DMS79 treated with DMSO at 0.1 percent for 48 hours (cell line): ENCODE measurements at regions not wholly inside any gene's neighbourhood (a gene's known extent, or its start where the extent isn't known, plus 50 kb on each side); places are given as distances from the start of the nearest gene placed in this dataset.

ENCODE experiments used
- DNase-seq: peaks from one replicate; lab custom pipeline; 2025; lab: John Stamatoyannopoulos, UW

DNA sequence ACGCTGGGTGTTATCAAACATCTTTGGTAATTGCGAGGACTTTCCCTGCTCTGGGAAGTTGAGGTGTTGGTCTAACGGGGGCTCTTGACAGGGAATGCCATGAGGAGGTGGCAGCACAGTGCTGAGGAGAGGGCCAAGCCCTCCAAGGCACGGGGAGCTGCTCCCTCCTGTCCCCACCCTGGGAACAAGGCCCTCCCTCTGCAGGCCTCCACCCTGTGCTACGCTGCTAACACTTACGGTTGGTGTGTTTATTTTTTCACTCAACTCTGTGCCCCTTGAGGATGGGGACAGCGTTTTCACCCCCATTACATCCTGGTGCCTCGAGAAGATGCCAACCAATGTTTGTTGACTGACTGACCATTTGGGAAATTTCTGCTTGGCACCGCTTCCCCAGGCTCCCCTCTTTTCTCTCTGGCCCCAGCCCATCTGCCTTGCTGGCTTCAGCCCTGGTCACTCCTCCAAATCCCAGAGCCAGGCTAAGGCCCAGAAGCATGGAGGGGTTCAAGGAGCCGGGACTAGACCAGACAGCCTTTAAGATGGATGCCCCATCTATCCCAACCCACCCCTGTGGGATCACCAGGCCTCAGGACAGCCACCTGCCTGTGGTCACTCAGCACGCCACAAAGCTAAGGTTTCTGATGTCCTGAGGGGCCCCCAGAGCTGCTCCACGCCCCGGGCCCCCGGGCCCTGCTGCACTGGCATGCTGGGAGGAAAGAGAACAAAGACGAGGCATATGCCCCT lies 125.7 kb downstream of the BARX1 start:
- DNase-seq: no peak

DNA sequence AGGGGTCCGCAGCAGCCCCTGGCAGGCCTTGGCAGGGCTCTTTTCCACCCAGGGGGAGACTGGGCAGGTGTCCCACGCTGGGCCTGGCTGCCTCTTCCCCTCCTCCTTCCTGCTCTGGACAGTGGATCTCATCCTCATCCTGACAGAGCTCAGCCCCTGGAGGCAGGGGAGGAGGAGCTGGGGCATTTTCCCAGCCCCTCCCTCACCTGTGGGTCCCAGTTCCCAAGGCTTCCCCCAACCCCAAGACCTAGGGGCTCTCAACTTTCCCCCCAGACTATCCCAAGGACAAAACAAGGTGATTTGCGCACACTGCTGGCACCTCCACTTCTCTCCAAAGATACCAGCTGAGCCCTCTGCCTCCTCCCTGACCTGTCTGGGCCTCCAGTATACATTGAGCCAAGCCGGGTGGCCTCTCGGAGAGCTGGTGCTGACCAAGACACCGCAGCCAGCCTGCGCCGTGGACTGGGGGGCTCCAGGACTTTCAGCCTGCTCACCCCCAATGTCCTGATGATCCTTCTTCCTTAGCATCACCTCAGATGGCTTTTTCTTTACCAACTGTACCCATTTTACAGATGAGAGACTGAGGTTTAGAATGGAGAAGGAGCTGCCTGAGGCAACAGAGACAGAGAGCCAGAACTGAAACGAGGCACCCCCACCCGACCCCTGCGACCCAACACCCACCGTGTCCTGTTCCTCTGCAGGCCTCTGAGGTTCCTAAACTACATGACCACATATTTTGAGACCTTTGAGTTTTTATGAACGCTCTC lies 126.6 kb downstream of the BARX1 start:
- no peak for DNase-seq

GRCh38 chr9:93827545-93828330 lies 127.4 kb downstream of the BARX1 start:
- DNase-seq: peak; percentile 6

DNA sequence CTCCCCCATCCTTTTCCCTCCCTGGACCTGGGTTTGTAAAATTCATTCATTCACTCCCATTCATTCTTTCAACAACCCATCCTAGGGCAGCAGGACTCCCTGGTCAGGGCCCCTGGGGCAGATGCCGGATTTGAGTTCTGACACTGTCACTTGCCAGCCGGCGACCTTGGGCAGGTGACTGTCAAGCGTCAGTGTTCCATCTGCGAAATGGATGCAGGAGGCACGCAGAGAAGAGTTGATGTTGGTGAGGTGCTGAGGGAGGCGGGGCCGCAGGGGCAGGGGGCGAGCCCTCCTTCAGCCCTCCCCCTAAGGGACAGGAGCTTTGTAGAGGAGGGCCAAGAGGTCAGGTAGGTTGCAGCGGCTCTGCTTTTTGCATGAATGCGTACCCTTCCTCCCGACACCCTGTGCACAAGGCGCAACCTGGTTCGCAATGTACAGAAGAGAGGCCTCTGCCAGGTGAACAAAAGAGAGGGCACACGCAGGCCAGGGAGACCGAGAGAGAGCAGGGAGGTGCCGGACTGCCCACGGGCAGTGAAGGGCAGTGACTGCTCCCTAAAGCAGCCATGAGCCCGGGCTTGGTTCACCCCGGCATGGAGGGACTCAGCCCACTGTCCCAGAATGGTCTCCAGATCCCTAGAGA lies 128.1 kb downstream of the BARX1 start:
- no peak for DNase-seq

- DNase-seq: no peak
Observed at GRCh38 chr9:93826209-93826608, 128.9 kb downstream of the BARX1 start.

- DNase-seq: no peak
Observed at GRCh38 chr9:93825348-93826115, 129.6 kb downstream of the BARX1 start.

DNA sequence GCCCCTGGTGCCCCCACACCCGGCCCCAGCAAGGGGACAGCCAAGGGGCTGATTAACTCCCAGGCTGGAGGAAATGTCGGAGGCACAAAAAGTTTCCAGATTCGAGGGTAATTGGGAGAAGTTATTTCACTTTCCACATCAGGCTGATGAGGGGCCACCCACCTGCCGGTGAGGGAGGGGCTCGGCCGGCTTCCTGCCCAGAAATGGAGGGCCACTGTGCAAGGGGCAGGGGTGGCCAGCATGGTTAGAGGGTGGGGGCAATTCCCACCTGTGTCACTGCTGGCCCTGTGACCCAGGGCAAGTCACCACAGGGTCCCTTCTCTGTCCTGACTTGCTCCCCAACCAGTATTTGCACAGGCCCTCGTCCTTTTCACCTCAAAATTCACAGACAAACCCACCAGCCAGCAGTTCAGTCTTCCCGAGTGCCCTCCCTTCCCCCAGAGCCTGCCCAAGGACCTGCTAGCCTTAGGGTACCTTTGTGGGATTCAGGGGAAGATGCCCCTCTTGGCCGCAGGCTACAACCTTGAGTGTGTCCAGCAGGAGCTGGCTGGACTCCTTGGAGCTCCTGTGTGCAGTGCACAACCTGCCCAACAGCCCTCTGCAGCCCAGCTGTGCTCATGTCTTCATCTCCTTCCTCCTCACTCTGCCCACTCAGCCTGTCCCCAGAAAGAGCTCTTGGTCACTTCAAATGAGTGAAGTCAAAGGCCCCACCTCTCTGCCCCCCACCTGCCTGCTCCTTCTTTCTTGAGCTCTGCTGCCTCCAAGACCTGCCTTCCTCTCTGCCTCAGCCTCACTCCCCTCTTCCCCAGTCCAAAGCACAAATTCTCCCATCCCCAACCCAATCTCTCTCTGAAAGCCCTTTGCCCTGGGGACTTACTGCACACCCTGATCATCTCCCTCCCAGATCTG lies 130.5 kb downstream of the BARX1 start:
- DNase-seq: no peak

- DNase-seq: no peak
Observed at GRCh38 chr9:93823245-93824072, 131.7 kb downstream of the BARX1 start.

DNA sequence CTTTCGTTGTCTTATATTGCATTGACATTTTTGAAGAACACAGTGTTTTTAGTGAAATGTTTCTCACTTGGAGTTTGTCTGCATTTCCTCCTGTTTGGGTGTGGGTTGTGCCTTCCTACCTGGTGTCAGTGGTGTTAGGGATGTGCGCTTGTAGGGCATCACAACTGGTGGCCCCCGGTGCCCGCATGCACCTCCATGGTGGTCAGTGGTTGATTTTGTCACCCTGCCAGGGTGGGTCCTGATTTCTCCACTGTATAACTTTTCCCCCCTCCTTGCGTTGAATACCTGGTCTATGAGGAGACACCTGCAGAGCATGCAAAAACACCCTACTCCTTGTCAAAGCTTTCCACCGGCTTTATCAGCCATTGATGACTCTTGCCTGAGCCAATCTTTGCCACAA lies 132.9 kb downstream of the BARX1 start:
- DNase-seq: no peak

DNA sequence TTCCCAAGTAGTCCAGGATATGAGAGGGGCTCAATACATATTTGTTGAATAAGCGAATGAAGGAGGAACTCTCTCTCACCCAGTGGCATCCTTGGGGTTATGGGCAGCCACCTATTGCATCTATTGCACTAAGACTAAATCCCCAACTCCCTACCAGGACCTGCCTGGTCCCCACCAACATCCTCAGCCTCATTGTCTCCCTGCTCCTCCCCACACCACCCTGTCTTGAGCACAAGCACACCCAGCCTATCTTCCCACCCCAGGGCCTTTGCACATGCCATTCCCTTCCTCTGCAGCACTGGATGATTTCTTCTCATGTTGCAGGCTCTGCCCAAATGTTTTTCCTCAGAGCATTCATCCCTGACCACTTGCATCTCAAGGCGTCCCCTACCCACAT lies 133.8 kb downstream of the BARX1 start:
- no peak for DNase-seq

DNA sequence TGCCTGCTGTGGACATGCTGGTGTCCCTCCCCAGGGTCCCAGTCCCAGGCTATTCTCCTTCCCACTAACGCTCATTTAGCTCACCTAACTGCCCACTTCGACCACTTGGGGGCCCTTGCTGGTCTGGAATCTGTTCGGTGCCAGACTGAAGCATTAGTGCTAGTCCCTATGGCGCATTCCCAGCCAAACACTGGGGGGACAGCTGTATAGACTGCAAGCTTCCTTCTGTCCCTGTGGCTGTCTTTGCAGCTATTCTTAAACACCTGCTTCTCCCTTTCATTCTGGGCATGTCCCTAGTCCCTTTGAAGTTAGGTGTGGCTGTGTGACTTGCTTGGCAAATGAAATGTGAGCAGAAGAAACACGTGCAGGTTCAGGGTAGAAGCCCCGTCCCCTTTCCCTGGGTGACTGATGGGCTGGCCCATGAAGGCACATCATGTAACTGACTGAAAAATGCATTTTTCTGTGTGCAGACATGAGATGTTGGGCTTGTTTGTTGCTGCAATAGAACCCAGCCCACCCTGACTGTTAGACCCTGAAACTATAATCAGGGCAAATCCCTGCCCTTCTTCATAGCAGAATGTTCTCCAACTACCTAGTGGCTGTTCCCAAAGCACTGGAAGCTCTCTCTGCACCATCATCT lies 134.4 kb downstream of the BARX1 start:
- DNase-seq: no peak

DNA sequence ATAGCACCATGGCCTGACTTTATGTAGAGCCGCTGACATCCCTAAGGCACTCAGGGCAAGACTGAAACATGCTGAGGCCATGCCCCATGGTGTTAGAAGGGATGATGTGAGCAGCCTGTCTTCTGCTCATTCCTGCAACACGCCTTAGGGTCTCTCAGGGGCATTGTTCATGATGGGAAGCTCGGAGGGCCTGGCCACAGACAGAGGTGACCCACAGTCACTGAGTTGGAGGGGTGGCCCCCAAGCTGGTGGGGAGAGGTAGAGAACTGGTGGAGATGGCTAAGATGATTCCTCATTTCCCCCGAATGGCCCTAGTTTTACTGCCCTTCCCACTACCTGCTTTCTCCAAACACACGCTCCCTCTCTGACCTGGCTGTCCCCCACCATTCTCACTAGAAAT lies 135.2 kb downstream of the BARX1 start:
- DNase-seq: no peak

- DNase-seq: no peak
Observed at GRCh38 chr9:93818827-93819472, 136.2 kb downstream of the BARX1 start.

GRCh38 chr9:93818237-93818636 lies 136.9 kb downstream of the BARX1 start:
- DNase-seq: no peak

GRCh38 chr9:93815677-93816076 lies 139.5 kb downstream of the BARX1 start:
- no peak for DNase-seq

GRCh38 chr9:93815135-93815534 lies 140.0 kb downstream of the BARX1 start:
- DNase-seq: no peak

DNA sequence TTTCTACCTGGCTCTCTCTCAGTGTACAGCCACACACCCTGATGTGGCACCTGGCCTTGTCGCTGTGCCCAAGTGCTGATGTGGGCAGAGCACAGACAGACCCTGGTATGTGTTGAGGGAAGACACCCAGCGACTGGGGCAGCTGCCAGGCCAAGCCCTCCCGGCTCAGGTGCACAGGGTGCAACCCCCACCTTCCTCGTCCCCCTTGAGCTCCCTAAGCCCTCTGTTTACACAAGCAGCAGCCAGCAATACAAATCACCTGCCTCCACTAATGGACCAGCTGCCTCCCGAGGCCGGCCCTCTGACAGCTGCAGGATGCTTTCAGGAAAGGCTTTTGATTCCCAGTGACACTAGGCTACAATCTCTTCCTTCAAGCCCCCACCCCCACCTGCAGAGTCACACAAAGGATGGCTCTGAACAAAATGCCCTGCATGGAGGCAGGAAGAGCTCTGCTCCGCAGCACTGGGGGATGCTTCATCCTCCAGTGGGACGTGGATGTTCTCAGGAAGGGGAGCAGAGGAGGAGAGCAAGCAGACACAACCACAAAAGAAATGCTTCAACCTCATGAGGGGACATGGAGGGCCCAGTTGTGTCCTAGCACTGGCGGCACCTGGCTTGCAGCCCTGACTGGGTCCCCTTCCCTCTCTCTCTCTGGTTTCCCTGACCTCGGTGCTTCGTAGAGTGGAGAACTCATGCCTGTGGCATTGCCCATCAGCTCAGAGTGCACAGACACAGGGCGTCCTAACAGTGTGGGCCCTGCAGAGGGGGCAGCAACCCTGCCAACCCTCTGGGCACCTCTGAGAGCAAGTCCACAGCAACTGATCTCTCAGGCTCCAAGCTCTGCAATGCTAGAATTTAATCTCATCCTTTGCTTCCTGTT lies 140.8 kb downstream of the BARX1 start:
- DNase-seq: peak; percentile 54
